GM19043 (cell line): ENCODE measurements at regions not wholly inside any gene's neighbourhood (a gene's known extent, or its start where the extent isn't known, plus 50 kb on each side); places are given as distances from the start of the nearest gene placed in this dataset.

Experiments
- ATAC-seq: cut with Tn5 transposase; IDR thresholded peaks from one replicate; pipeline ENCODE4 v1.9.1; 2021; ENCODE audit warnings: low read depth; ENCODE audit not compliant: unreplicated experiment

DNA sequence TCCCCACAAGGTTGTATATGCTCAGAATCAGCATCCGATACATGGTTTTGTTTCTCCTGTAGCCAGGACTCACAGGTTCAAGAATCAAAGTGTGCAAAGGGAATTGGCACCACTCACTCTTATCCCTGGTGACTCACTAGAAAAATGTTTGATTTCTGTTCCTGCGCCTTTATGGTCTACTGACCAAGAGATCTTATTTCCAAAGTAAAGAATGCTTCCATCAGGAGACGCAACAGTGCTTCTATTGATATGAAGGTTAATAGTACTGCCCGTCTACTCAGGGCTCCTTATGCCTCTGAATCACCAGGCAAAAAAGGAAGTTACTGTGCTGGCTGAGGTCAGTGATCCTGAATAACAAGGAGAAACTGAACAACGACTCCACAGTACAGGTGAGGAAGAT, 1392.0 kb upstream of the PRMT6 start:
- ATAC-seq: no peak

DNA sequence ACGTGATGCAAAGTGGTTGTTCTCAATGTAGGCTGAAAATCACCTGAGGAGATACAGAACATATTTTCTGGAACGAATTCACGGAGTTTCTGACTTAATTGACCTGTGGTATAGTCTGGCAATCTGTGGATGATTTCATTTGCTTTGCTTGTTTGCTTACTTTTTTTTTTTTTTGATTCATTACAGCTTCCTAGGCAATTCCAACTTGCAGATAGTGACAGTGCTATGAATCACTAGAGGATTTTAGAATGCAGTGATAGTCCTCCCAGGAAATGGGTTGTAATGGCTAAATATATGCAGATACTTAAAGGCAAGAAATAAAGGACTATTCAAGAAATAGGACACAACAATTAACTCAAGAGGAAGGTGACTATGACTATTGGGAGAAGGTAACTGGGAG, 1378.1 kb upstream of the PRMT6 start:
- ATAC-seq: no peak

DNA sequence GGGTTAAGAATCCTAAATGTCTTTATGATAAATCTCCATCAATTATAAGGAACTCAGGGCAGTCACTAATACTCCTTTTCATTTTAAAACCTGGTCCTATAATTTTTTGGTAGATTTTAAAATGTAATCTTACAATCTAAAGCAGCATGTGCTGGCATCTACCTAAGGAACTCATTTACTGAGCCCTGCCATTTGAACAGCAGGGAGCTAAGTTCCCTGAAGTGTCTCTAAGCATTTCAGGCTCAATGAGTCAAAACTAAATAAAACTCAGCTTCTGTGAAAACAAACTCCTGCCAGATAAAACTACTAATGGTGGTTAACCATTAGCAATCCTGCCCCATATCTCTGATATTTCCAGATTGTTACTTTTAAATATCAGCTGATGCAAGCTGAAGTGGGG, 1371.8 kb upstream of the PRMT6 start:
- no peak for ATAC-seq

DNA sequence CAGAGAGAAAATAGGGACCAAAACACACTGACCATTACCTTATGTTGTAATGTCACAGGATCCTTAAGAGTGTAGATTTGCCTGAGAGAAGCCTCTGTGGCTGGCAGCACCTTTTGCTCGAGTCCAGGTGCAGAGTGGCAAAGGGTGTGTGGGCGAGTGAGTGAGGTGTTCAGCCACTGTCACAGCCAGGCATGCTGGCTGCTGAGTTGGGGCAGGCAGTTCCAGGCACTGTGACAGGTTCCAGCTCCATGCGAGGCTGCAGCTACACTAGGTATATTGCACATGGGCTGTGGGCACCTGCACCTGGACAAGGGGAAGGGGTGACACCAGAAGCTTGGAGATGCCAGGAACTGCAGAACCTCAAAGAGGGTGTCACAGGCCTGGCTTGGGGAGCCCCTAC, 1370.4 kb upstream of the PRMT6 start:
- no peak for ATAC-seq

DNA sequence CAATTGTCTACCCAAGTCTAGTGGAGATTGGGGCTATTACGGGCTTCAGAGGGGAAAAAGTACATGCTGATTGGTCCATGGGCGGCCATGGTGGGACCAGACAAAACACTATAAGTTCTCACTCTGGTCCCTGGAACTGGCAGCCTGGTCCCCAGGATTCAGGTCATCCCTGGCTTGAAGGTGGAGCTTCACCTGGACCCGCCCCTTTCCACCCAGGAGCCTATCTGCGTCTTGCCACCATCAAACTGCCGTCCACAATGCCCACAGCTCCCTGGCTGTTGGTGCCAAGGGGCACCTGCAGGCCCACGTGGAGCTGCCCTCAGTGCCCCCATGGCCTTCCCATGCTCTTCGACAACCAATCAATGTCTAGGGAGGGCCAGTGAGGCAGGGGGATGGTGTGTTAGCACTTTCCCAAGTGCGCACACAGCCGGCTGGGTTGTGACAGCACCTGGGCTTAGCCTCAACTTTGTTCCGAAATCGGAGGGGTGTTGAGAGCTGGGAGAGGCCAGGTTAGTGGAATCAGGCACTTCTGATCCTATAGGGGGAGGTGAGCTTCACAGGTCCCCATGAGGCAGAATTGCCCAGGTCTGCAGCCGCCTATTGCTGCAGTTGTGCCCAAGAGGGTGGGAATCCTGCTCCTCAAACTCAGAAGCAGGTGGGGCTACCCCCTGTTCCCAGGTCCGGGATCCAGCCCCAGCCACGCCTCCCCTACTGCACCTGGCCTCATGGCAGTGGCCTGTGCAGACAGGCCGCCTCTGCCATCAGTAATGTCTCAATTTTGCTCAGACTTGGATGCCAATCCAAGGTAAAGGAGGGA, 1369.4 kb upstream of the PRMT6 start:
- no peak for ATAC-seq

DNA sequence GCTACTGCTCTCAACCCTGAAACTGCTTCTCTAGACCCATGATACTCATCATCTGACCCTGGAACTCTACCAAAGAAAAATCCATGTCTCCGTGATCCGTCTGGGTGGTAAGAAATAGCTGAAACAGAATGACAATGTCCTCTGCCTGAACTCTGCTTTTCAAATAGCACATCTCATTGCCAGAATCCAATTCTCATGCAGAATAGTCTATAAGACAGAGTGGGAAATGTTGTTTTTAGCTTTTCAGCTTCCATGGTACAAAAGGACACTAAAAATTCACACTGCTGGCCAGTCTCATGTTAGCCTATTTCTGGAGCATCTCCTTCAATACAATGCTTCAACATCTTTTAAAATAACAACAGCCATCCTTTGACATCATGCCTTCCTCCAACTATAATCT, 1355.8 kb upstream of the PRMT6 start:
- ATAC-seq: no peak

DNA sequence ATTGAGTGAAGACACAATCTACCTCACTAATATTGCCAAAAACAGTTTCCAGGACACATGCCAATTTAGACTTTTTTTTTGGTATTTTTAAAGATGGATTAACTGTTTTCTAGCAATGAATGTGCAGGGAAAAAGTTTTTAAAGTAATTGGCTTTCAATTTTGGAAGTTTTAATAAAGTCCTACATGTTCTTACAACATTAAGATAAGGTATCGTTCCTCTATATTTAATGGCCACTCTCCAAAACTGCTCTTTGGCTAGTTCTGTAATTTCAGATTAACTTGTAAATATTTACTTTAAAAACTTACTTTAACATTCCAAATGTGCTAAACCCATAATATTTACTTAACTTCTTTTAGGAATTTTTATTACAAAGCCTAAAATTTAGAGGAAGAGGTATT, 1332.2 kb upstream of the PRMT6 start:
- no peak for ATAC-seq

DNA sequence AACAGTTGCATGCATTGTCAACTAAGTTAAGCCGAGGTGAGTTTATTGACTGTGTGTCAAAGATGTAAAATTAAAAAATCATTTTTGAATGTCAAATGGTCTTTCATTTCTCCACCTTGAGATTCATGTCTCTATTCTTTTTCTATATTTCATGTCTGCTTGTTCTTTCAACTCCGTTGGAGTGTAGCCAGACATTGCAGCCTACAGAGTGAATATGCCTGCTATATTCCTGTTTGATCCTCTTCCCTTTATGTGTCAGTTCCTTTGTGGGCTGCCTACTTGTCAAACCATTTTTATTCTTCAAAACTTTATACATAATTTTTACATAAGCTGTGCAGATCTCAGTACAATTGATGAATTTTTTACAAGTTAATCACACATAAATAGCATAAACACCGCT, 1325.8 kb upstream of the PRMT6 start:
- no peak for ATAC-seq

DNA sequence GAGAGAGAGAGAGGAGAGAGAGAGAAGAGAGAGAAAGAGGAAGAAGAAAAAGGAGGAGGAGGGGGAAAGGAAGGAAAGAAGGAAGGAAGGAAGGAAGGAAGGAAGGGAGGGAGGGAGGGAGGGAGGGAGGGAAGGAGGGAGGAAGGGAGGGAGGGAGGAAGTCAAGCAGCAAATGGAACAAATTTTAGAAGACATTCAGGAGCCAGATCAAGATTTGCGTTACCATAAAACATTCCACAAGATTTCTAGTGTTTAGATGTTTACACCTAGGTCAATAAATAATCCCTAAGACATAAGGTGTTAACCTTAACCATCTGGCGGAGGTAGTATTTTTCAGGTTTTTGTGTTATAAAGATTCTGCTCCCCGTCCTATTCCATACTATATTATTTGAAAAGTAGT, 1320.1 kb upstream of the PRMT6 start:
- ATAC-seq: no peak

DNA sequence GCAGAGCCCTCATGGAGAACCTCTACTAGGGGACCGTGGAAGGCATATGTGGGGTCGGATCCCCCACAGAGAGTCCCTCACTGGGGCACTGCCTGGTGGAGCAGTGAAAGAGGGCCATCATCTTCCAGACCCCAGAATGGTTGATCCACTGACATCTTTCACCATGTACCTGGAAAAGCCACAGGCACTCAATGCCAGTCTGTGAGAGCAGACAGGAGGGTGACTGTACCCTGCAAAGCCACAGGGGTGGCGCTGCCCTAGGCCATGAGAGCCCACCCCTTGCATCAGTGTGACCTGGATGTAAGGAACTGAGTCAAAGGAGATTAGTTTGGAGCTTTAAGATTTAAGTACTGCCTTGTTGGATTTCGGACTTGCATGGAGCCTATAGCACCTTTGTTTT, 1276.7 kb upstream of the PRMT6 start:
- ATAC-seq: no peak

DNA sequence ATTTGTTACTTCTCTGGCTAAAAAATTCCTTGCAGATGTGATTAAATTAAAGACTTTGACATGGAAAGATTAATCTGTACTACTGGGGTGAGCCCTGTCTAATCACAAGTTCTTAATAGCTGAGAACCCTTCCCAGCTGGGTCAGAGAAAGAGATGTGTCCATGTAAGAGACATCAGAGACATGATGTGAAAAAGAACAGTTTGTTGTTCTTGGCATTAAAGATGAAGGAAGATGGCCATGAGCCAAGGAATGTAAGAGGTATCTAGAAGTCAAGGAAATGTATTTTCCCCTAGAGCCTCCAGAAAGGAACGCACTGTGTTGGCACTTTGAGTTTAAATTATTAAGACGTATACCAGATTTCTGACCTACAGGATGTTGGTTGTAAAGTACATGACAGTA, 1271.5 kb upstream of the PRMT6 start:
- no peak for ATAC-seq

DNA sequence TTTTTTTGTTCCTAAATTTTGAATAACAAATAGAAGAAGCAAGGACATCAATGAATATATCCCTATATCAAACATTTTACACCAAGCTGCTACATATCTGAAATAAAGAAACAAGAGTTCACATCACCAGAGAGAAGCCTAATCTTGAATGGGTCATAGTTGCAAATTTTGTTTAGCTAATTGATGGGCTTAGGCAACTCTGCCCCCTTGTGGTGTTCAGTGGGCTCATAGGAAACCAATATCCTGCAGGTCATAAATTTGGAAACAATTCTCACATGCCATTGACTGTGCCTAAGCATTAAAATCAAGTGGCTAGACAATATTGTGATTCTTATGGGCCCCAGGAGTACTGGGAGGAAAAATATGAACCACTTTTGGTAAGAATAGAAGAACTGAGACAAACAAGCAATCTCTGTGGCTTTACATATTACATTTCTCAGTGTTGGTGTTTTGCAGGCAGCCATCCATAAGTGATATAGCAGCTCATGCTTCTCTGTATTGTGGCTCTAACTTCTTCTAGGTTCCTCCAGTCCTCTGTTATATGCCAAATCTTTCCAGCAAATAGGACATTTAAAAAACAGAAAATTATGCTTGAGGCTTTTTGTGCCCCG, 1262.8 kb upstream of the PRMT6 start:
- ATAC-seq: no peak

DNA sequence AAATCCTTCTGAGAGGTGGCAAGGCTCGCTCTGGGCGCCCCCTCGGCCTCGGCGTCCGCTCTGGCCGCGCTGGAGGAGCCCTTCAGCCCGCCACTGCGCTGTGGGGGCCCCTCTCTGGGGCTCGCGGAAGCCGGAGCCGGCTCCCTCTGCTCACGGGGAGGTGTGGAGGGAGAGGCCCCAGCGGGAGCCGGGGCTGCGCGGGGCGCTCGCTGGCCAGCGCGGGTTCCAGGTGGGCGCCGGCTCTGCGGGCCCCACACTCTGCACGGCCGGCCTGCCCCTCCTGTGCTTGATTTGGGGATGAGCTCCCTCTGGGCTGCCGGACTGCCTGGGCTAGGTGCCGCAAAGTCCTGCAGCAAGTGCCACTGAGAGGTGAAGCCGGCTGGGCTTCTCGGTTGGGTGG, 1260.7 kb upstream of the PRMT6 start:
- no peak for ATAC-seq

DNA sequence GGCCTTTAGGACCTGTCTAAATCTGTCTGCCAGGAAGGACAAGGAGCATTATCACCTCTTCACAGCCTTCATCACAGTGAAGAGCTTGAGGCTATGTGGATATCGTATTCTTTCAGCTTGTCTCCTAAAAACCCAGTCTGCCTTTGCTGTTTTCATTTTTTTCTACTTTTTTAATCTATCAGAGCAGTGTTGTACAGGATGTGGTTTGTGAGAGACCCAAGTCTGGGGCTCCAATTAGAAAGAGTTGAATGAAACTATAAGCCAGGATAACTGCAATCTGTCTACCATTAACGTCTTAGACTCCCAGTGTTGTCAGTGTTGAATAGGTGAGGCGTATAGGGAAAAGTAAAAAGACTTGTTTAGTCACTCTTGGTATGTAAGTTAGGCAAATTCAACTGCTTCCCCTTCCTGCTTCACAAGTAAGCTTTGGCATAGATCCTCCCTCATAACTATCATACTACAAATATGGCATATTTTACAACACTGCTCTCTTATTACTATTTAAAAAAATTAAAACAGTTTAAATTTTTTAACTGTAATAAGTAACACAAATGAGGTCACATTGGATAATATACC, 1225.8 kb upstream of the PRMT6 start:
- no peak for ATAC-seq

DNA sequence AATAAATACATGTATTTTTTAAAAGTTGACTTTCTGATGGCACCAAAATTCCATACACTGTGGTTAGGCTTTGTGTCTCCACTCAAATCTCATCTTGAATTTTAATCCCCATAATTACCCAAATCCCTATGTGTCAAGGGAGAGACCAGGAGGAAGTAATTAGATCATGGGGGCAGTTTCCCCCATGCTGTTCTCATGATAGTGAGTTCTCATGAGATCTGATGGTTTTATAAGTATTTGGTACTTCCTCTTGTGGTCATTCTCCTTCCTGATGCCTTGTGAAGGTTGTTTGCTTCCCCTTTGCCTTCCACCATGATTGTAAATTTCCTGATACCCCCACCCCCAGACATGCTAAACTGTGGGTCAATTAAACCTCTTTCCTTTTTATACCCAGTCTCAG, 1218.4 kb upstream of the PRMT6 start:
- ATAC-seq: no peak

DNA sequence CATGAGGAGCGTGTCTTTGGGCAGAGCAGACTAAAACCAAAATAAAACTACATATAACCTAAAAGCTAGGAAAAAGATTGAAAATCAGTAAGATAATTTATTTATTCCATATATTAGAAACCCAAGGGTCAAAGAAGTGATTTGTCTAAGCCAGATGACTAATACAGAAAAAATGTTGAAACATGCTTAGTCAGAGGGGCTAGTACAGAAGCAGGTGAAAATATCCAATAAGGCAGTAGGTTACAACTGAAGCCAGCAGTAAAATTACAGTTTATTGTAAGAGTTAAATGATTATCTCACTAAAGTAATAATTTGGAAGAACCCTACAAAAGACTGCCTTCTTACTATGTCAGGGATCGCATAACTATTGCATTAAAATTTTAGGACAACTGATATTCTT, 1190.9 kb upstream of the PRMT6 start:
- no peak for ATAC-seq

DNA sequence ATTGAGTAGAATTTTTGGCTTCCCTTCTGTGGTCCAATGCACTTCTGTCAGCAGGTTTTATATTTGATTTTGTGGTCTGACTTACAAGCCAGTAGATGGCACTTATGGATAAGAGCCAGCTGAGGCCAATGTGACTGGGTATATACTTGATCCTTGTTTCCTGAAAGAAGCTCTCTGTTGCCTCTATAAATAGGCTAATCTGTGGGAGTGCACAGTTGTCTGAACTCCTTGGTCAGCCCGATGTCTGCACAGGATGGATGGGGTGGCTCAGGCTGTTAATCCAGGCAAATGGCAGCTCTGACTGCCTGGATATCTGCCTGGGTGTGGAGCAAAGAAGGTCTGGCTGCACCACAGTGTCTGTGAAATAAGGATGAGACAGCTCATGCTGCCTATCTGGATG, 1183.7 kb upstream of the PRMT6 start:
- ATAC-seq: no peak

DNA sequence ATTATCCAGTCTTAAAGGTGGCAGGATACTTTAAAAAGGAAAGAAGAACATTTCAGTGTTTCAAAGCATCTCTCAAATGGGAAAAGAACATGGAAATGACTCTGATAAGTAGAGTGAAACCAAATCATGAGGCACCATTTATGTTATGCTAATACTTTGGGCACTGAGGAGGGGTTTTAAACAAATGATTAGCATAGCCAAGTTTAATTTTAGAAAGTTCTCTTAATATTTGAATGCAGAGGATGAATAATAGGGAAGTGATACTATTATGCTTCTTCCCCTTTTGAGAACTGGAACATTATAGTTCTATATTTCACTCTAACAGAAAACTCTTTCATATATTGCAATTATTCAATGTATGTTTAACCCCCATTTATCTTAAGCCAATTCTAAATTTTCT, 1181.9 kb upstream of the PRMT6 start:
- peak; percentile 90 for ATAC-seq

DNA sequence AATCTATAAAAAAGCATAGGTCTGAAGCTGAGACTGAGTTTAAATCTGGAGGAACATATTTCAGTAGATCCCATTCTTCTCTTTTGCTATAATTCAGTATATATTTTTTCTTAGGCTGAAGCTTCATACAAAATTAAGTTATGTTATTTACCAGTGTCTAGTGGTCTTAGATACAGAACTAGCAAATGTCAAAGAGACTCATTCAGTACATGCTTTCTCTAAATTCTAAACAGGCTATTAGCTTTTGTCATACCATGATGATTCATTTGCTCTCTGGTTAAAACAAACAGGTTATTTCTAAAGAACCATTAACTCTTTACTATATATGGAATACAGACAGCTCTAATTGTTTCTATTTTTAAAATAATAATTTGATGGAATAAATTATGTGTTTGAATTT, 1170.2 kb upstream of the PRMT6 start:
- no peak for ATAC-seq

DNA sequence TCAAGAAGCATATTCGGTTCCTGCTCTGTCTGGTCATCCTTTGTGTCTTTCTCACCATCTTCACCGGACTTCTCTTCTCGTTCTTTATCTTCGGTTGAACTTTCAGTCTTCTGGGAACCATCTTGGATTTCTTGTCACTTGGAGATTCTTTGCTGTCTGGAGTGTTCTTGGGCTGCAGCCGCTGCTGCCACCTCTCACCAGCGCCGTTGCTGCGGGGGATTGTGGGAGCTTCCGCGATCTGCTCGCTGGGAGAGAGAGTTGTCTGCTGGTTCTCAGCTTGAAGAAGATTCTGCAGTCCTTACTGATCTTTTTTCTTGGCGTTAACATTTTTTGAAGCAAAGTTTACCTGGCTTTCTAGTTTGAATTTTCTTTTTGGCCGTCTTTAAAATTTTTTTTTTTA, 1165.2 kb upstream of the PRMT6 start:
- no peak for ATAC-seq

DNA sequence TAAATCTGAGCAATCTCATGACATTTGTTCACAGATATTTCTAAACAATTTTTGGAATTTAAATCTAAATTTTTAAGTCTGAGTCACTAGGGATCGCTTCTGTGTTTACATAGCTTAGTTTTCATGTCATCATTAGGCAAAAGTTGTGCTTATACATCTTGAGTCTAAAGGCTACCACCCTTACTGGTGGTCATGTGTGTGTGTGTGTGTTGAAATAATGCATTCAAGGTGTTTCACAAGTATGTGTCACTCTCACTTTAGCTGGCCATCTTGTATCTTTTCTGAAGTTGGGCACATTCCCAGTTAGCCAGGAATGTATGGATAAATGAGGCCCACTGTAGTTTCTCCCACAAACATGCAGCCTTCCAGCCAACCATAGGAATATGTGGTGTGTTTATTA, 1162.5 kb upstream of the PRMT6 start:
- ATAC-seq: no peak

DNA sequence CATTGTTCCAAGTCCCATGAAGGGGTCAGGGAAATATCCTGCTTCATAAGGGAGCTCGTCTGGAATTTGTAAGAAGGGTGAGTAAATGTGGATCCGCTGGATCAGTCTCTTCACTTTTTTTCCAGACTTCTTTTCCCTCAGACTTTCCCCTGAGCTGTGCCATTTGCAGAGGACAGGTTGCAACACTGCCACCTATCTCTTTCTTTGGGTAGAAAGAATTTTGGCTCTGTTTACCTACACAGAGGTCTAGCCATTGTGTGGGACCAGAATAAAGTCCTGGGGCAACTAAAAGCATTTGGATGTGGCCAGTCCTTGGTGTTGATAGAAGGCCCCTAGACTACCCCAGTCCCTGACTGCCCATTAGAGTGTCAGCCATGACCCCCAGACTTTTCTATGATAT, 1146.7 kb upstream of the PRMT6 start:
- ATAC-seq: no peak
